Peyer's patch (tissue), 4 donors: ENCODE measurements at regions not wholly inside any gene's neighbourhood (a gene's known extent, or its start where the extent isn't known, plus 50 kb on each side); places are given as distances from the start of the nearest gene placed in this dataset.

Experiments used
- CTCF ChIP-seq, 6 experiments: fragments of 450-650 bp in 4 of 6; fragments of 200-600 bp in 2 of 6; sonication (generic) in 1 of 6; IDR thresholded peaks; one replicate each; pipeline ENCODE4 v1.5.1; 2017 to 2019; ENCODE audit warnings: antibody characterized with exemption in 6 of 6, mild to moderate bottlenecking in 3 of 6, moderate library complexity in 1 of 6
- POLR2A ChIP-seq, 2 donors: fragments of 450-650 bp; IDR thresholded peaks; one replicate each; pipeline ENCODE4 v1.5.1; 2017; ENCODE audit warnings: antibody characterized with exemption in 2 of 2, mild to moderate bottlenecking in 2 of 2, moderate library complexity in 2 of 2

DNA sequence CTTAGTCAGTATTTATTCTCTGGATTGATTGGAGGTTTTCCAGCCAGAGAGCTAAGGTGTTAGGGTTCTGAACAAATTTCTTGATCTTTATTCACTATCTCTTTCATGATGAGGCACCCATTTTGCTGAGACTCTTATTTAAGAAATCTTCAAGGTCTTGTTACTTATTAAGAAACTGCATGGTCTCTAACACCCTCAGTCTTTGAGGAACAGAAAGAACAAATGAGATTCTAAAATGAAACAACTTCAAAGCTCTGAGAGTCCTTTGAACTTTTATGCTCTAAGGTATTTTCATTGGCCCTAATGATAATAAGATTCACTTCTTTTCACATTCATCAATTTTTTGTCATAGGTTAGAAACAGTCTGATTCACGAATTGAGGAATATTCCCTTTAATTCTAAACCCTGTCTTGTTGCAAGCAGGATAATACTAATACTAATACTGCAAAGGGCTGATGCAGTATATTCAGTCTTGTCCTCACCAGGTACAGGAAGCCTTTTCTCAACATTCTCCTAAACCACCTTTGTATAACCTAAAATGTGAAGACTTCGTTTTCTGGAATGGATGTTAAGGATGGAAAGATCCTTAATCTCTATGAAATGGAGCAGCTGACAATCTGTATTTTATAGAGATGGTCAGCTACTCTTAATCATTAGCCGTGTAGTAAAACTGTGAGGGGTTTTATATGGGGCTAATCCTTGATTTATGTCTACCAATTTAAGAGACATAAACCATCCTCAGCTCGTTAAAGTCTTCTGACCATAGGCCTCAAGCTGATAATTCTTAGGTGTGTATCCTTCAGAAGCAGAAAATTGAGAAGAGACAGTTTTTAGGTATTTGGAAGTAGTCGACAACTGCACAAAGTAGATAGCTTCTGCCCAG is 198.3 kb downstream of the OTOL1 start:
- no peak for TF ChIP-seq CTCF (IDR thresholded peaks at IDR 0.05)
- TF ChIP-seq POLR2A (IDR thresholded peaks at IDR 0.05), result no peak
